ENCODE measurements at regions not wholly inside any gene's neighbourhood (a gene's known extent, or its start where the extent isn't known, plus 50 kb on each side); places are given as distances from the start of the nearest gene placed in this dataset.

GRCh38 chr11:112519751-112520150 lies 259.1 kb upstream of the PLET1 start:
- TF ChIP-seq CTCF (IDR thresholded peaks at IDR 0.05) (no peak), POLR2AphosphoS5 (IDR thresholded peaks at IDR 0.05) (no peak)

Measured in breast epithelium (tissue), 3 donors.